ENCODE measurements at regions not wholly inside any gene's neighbourhood (a gene's known extent, or its start where the extent isn't known, plus 50 kb on each side); places are given as distances from the start of the nearest gene placed in this dataset.

- TF ChIP-seq, protein P1, sequence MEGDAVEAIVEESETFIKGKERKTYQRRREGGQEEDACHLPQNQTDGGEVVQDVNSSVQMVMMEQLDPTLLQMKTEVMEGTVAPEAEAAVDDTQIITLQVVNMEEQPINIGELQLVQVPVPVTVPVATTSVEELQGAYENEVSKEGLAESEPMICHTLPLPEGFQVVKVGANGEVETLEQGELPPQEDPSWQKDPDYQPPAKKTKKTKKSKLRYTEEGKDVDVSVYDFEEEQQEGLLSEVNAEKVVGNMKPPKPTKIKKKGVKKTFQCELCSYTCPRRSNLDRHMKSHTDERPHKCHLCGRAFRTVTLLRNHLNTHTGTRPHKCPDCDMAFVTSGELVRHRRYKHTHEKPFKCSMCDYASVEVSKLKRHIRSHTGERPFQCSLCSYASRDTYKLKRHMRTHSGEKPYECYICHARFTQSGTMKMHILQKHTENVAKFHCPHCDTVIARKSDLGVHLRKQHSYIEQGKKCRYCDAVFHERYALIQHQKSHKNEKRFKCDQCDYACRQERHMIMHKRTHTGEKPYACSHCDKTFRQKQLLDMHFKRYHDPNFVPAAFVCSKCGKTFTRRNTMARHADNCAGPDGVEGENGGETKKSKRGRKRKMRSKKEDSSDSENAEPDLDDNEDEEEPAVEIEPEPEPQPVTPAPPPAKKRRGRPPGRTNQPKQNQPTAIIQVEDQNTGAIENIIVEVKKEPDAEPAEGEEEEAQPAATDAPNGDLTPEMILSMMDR (conservative IDR thresholded peaks at IDR 0.05; ENCODE audit: low read depth, low read length): no peak
- no peak for TF ChIP-seq EZH2 (IDR thresholded peaks at IDR 0.05; ENCODE audit: low read length, unreplicated experiment)
Measured at GRCh38 chr3:166462891-166463470, 625.8 kb upstream of the BCHE start.
